Erythroblast (primary cell): ENCODE measurements at regions not wholly inside any gene's neighbourhood (a gene's known extent, or its start where the extent isn't known, plus 50 kb on each side); places are given as distances from the start of the nearest gene placed in this dataset.

Experiments
- DNase-seq, 2 experiments: peaks; one replicate each; lab custom pipeline; 2025; lab: John Stamatoyannopoulos, UW
- GATA1 ChIP-seq: IDR thresholded peaks from 2 replicates; pipeline ENCODE4 v1.6.1; 2011; ENCODE audit warnings: low read depth, mild to moderate bottlenecking, control low read depth, low read length, moderate library complexity
- POLR2A ChIP-seq: IDR thresholded peaks from 2 replicates; pipeline ENCODE4 v1.6.1; 2011; ENCODE audit warnings: mild to moderate bottlenecking, low read length

GRCh38 chr2:7721413-7721995, 804.3 kb downstream of the RNF144A start:
- TF ChIP-seq POLR2A = no peak
- TF ChIP-seq GATA1 = no peak
- DNase-seq = no peak

GRCh38 chr2:7722212-7722910, 805.1 kb downstream of the RNF144A start:
- TF ChIP-seq POLR2A = no peak
- no peak for TF ChIP-seq GATA1
- DNase-seq = no peak

GRCh38 chr2:7724336-7724735, 807.1 kb downstream of the RNF144A start:
- DNase-seq = no peak
- TF ChIP-seq POLR2A (no peak), GATA1 (no peak)

- no peak for TF ChIP-seq POLR2A
- no peak for TF ChIP-seq GATA1
- DNase-seq = no peak
Measured at GRCh38 chr2:7725171-7725849, 808.1 kb downstream of the RNF144A start.

- no peak for TF ChIP-seq GATA1
- no peak for TF ChIP-seq POLR2A
- DNase-seq = no peak
Measured at GRCh38 chr2:7725850-7726242, 808.6 kb downstream of the RNF144A start.

GRCh38 chr2:7726989-7727388, 809.8 kb downstream of the RNF144A start:
- TF ChIP-seq POLR2A (no peak), GATA1 (no peak)
- DNase-seq = no peak

GRCh38 chr2:7728388-7728787, 811.2 kb downstream of the RNF144A start:
- no peak for DNase-seq
- TF ChIP-seq POLR2A (no peak), GATA1 (no peak)

- DNase-seq = no peak
- TF ChIP-seq GATA1 = no peak
Measured at GRCh38 chr2:7730449-7730848, 813.2 kb downstream of the RNF144A start.

- DNase-seq = no peak
- TF ChIP-seq POLR2A (no peak), GATA1 (no peak)
Measured at GRCh38 chr2:7730990-7731389, 813.8 kb downstream of the RNF144A start.

- DNase-seq = no peak
- TF ChIP-seq POLR2A (no peak), GATA1 (no peak)
Measured at GRCh38 chr2:7732497-7732896, 815.3 kb downstream of the RNF144A start.

- no peak for DNase-seq
- TF ChIP-seq POLR2A (no peak), GATA1 (no peak)
Measured at GRCh38 chr2:7736646-7737305, 819.6 kb downstream of the RNF144A start.

- no peak for DNase-seq
- TF ChIP-seq GATA1 = no peak
- TF ChIP-seq POLR2A = no peak
Measured at GRCh38 chr2:7738596-7738995, 821.4 kb downstream of the RNF144A start.

GRCh38 chr2:7740114-7740513, 822.9 kb downstream of the RNF144A start:
- TF ChIP-seq POLR2A (no peak), GATA1 (no peak)
- DNase-seq = no peak

- TF ChIP-seq GATA1 = no peak
- no peak for TF ChIP-seq POLR2A
Measured at GRCh38 chr2:7742301-7742700, 825.1 kb downstream of the RNF144A start.

GRCh38 chr2:7744827-7745226, 827.6 kb downstream of the RNF144A start:
- no peak for DNase-seq
- no peak for TF ChIP-seq POLR2A
- TF ChIP-seq GATA1 = no peak

More at GRCh38 chr2:7742301-7742700, 825.1 kb downstream of the RNF144A start:
- no peak for DNase-seq
